Gastroesophageal sphincter (tissue), 3 donors: ENCODE measurements at regions not wholly inside any gene's neighbourhood (a gene's known extent, or its start where the extent isn't known, plus 50 kb on each side); places are given as distances from the start of the nearest gene placed in this dataset.

Experiments used
- CTCF ChIP-seq, 4 experiments: fragments of 200-600 bp in 2 of 4; fragments of 450-650 bp in 2 of 4; sonication (generic) in 1 of 4; IDR thresholded peaks; one replicate each; pipeline ENCODE4 v1.5.1; 2017 to 2019; ENCODE audit warnings: antibody characterized with exemption in 4 of 4, mild to moderate bottlenecking in 2 of 4, moderate library complexity in 2 of 4
- EP300 ChIP-seq: sonication (generic); formaldehyde crosslinking; IDR thresholded peaks from one replicate; pipeline ENCODE4 v1.6.1; 2017; ENCODE audit warnings: antibody characterized with exemption, mild to moderate bottlenecking
- POLR2A ChIP-seq, 2 donors: fragments of 450-650 bp; IDR thresholded peaks; one replicate each; pipeline ENCODE4 v1.6.1; 2017; ENCODE audit warnings: antibody characterized with exemption in 2 of 2, mild to moderate bottlenecking in 2 of 2, moderate library complexity in 1 of 2

GRCh38 chr1:78237364-78237916 is 191.7 kb downstream of the GIPC2 start:
- TF ChIP-seq CTCF (IDR thresholded peaks at IDR 0.05) = no peak
- TF ChIP-seq EP300 = no peak
- TF ChIP-seq POLR2A (IDR thresholded peaks at IDR 0.05) = no peak
